ENCODE measurements at regions not wholly inside any gene's neighbourhood (a gene's known extent, or its start where the extent isn't known, plus 50 kb on each side); places are given as distances from the start of the nearest gene placed in this dataset.

GRCh38 chr9:28661853-28662252, 1088.6 kb upstream of the C9orf72 start:
- no peak for DNase-seq

- DNase-seq, result no peak
Measured at GRCh38 chr9:28662675-28663074, 1089.4 kb upstream of the C9orf72 start.

DNA sequence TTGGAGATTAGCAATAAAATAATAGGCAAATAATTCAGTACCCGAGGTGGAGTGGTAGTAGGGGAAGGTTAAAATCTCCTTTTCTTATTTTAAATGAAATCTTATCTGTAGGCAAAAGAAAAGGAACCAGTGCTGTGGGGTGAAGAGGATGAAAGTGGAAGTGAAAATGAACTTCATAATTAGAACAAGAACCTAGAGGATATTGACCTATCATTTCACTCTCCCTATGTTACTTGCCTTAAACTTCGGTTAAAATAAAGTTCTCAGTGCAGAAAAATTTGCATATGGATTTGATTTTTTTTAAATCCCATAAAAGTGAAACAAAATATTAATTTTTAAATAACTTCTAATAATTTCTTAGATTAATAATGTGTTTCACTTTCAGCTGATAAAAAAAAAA, 1094.9 kb upstream of the C9orf72 start:
- DNase-seq, result no peak

- no peak for DNase-seq
Measured at GRCh38 chr9:28671000-28671399, 1097.7 kb upstream of the C9orf72 start.

DNA sequence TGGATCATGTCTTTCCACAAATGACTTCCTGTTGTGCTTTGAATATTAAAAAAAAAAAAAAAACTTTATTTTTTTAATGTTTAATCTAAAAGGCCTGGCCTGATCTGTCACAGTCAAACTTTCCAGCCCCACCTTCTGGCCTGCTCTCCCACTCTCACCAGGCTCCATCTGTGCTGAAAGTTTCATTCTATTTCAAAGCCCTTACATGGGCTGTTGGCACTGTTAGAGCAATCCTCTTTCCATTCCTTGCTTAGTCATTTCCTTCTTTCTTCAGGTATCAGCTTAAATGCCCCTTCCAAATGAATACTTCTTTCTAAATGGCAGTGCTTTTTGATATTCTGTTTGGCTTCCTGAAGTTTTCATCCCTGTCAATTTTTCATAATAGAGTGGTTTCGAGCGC, 1104.8 kb upstream of the C9orf72 start:
- DNase-seq, result no peak

GRCh38 chr9:28688172-28688571, 1114.9 kb upstream of the C9orf72 start:
- no peak for DNase-seq

DNA sequence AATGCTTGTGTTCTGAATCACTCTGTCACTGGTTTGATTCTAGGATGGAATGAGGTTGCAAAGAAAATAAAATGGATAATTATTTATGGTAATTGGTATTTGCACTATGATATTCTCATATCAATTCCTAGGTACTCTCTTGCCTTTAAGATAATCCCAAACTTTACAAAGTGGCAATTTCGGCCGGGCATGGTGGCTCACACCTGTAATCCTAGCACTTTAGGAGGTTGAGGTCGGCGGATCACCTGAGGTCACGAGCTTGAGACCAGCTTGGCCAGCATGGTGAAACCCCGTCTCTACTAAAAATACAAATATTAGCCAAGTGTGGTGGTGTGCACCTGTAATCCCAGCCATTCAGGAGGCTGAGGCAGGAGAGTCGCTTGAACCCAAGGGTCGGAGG, 1118.7 kb upstream of the C9orf72 start:
- DNase-seq, result no peak

GRCh38 chr9:28696960-28697359, 1123.7 kb upstream of the C9orf72 start:
- no peak for DNase-seq

- DNase-seq, result no peak
Measured at GRCh38 chr9:28699632-28700031, 1126.4 kb upstream of the C9orf72 start.

DNA sequence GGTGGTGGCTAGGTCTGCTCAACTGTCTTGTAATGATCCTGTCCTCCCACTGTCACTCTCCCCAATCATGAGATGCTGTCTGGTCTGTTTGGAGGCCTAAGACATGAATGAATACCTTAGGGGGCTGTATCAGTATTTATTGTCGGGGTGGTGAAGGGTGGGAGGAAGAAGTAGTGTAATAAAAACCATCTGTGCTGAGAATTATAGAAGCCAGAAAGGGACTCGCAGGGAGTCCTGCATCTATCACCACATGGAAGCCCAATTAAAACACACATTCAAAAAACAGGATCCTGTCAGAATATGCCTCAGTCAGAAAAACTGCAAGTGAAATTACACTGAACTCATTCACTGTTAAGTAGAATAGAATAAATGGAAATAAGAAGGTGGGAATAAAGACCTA, 1134.3 kb upstream of the C9orf72 start:
- DNase-seq, result no peak

- DNase-seq, result no peak
Measured at GRCh38 chr9:28714188-28714587, 1140.9 kb upstream of the C9orf72 start.

GRCh38 chr9:28718226-28718625, 1144.9 kb upstream of the C9orf72 start:
- DNase-seq, result no peak

DNA sequence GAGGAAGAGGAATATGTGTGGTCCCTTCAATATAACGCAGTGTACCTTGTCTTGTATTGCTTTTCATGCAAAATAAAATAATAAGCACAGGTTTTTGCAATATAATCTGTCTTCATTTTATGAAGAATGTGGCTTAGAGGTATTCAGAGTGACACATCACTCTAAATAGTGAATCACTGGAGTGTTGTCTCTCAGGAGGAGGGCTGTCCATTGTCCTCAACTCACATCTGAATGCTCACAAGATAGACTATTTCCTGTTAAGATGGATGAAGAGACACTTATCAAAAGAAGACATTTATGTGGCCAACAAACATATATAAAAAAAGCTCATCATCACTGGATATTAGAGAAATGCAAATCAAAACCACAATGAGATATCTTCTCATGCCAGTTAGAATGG, 1147.5 kb upstream of the C9orf72 start:
- DNase-seq, result no peak

DNA sequence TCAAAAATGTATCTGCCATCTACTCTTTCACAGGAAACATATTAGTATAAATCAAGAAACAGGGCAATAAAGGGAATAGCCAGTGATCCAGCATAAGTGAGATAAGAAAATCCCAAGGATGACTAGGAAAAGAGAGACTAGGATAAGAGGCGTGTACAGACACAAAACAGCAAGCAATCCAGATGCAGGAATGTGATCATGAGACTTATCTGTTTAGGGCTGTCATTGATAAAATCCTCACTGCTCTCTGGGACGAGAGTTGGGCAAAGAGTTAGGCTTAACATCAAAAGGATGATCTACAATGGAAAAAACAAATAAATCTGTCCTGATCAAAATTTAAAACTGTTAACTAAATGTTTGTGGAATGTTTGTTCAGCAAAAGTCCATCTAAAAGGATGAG, 1156.8 kb upstream of the C9orf72 start:
- no peak for DNase-seq

- DNase-seq, result no peak
Measured at GRCh38 chr9:28735738-28736342, 1162.6 kb upstream of the C9orf72 start.

DNA sequence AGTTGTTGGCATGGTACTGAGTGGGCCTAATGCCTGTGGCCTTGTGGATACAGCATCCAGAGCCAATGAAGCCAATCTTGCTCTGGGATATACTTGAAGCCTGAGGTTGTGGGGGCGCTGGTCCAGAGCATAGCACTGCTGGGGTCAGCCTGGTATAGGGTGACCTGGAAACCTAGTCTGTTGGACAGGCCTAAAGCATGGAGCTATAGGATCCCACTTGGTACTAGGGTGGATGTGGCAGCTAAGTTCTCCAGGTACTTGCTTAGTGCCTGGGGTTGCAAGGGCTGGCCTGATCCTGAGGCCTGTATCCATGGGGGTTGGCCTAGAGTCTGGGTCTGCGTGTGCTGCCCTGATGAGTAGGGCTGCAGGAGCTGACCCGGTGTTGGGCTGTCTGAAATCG, 1168.2 kb upstream of the C9orf72 start:
- DNase-seq, result no peak

DNA sequence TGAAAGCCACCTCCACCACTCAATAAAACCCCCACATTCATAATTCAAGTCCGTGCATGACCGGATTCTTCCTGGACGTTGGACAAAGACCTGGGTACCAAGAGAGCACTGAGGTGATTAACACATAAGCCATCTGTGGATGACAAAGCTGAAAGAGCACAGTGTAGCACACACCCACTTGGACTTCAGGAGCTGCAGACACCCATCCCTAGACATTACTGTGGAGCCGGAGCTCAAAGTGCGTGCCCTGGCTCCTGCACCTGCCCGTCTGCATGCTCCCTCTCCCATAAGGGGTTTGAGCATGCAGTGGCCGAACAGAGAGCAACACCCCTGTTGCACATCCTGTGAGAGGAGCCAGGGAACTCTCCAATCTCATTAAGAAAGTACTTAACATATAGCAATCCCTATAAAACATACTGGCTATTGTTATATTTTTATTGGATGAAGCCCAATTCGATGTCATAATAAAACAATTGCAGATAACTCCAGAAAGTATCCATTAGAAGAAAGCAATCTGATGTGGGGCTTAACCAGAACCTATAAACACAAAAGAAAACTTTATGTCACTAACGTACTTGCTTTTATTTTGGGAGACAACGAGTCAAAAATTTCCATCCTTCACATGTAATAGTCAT, 1174.2 kb upstream of the C9orf72 start:
- no peak for DNase-seq

DNA sequence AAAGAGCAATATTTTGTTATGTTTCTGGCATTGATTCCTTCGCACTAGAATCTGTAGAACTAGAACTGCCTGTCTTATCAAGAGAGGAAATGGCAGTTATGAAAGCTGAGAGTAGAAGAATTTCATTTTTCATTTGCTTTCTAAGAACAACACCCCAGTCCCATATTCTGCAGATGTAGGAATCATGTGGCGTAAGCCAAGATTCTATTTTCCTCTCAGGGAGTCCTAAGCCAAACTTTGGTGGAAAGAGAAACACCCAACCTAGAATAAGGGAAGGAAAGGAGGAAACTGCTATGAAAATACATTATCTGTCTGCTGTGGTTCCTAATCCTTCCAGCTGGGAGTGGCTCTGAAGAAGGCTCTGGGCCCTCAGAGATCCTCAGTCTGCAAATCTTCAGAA, 1176.9 kb upstream of the C9orf72 start:
- DNase-seq, result no peak

GRCh38 chr9:28758341-28758740, 1185.1 kb upstream of the C9orf72 start:
- no peak for DNase-seq

DNA sequence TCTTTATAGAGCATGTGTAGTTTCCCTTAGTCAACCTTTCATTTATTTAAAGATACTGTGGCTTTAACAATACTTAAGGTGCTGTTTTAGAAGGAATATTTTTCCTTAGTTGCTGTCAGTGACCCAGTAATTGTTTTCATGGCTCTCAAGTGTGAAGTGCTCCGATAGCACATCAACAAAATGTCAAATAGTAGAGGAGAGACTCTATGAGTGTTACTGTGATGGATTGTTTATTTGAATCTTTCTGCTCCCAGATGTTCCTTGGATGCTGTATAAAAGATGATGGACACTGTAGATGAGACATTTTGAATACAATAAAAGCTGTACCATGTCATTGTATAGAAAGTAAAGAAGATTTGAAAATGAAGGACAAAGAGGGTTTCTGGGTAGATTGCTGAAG, 1185.7 kb upstream of the C9orf72 start:
- DNase-seq, result no peak

DNA sequence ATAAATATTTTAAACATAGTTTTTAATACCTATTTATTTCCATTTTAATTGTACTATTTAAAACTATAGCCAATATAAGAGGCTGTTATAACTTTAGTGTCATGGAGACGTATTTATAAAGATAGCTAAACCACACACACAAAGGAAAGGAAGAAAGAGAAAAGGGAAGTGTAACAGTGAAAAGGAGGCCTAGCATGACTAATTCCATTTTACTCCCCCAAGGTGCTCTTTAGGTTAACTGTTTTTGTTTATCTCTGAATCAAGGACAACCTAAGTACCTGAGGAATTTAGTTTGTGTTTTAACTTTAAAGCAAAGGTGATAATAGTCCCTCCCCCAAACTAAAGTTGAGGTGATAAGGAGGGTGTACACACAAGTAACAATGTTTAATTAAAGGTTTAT, 1188.9 kb upstream of the C9orf72 start:
- DNase-seq, result no peak

DNA sequence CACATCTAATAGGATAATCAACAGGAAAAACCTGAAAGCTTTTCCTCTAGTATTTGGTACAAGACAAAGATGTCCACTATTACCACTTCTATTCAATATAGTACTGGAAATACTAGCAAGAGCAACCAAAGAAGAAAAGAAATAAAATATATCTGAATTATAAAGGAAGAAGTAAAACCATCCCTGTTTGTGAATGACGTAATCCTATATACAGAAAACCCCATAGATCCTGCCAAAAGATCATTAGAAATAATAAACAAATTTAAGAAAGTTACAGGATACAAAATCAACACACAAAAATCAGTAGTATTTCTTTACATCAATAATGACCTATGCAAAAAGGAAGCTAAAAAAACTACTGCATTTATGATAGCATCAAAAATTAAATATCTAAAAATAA, 1191.3 kb upstream of the C9orf72 start:
- DNase-seq, result no peak

DNA sequence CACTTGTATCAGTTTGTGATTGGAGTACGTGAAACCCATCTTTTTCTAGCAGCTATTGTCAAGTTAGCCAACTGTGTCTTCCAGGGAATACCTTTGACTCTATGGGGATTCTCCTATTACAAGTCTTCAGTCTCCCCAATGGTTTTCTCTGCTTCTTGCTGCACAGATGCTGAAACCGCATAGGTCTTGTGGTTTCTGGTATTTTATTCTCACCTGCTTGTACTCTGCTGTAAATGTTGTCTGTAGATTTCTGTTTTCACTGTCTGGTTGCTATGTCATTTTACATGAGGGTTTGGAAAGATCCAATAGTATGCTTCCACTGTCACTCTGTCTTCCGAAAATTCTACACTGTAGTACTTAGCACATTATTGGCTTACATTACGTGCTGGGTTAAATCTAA, 1196.9 kb upstream of the C9orf72 start:
- no peak for DNase-seq

DNA sequence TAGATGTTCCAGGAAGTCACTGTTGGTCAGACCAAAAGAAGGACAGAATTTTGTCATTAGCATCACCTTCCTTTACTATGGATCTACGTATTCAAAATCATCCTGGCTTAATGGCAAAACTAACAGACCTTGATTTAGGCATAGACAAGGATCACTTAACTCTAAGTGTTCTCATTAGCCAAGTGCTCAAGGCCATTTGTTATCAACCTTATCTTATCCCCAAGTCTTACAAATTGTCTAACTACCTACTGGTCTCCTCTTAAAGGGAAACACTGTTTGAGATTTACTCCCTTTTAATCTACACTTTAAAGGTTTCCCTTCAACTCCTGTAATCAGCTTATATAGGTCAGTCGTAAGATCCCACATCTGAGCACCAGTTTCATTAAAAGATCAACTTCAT, 1197.5 kb upstream of the C9orf72 start:
- no peak for DNase-seq
